ENCODE measurements at regions not wholly inside any gene's neighbourhood (a gene's known extent, or its start where the extent isn't known, plus 50 kb on each side); places are given as distances from the start of the nearest gene placed in this dataset.

DNA sequence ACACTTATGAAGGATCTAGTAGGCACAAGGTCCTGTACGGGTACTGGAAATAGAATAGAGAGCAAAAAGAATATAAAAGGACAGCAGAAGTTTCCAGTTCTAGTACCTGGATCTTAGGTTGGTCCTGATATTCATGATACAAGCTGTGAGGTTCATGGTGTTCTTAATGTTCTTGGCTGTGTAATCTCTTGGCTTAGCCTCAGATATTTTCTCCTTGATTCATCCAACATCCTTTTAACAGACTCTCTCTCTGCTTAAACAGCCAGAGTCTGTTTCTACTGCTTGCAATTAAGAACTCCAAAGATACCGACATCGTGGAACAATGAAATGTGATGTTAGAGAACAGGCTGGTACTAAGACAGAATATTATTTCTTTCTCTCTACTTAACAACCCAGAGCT is 49.9 kb downstream of the CNTN3 start:
- DNase-seq (ENCODE audit: low read depth in 2 of 2): no peak

GRCh38 chr3:74562558-74563269 is 51.7 kb downstream of the CNTN3 start:
- DNase-seq (ENCODE audit: low read depth in 2 of 2): no peak

GRCh38 chr3:74561881-74562280 is 52.6 kb downstream of the CNTN3 start:
- DNase-seq (ENCODE audit: low read depth in 2 of 2): no peak

GRCh38 chr3:74559261-74559660 is 55.2 kb downstream of the CNTN3 start:
- no peak for DNase-seq (ENCODE audit: low read depth in 2 of 2)

- no peak for DNase-seq (ENCODE audit: low read depth in 2 of 2)
Observed at GRCh38 chr3:74550686-74551085, 63.8 kb downstream of the CNTN3 start.

- DNase-seq (ENCODE audit: low read depth in 2 of 2): no peak
Observed at GRCh38 chr3:74546426-74546825, 68.0 kb downstream of the CNTN3 start.

GRCh38 chr3:74542441-74542840 is 72.0 kb downstream of the CNTN3 start:
- no peak for DNase-seq (ENCODE audit: low read depth in 2 of 2)

DNA sequence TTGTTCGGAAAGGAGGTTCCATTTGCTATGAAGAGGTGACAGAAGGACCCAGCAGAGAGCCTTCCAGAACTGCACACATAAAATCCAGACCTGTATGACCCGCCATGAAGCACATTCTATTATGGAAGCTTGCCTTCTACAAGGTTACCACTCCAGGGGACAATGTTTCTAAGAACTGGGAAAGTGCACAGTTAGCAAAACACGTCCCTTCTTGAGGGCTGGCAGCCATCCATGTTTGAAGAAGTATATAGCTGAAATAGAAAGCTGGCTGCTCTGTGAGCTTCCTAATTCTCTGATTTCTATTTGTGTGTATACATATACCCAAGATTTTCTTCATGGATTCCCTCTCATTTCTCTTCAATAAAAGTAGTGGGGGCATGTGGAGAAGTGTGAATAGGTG is 74.6 kb downstream of the CNTN3 start:
- DNase-seq (ENCODE audit: low read depth in 2 of 2): no peak

DNA sequence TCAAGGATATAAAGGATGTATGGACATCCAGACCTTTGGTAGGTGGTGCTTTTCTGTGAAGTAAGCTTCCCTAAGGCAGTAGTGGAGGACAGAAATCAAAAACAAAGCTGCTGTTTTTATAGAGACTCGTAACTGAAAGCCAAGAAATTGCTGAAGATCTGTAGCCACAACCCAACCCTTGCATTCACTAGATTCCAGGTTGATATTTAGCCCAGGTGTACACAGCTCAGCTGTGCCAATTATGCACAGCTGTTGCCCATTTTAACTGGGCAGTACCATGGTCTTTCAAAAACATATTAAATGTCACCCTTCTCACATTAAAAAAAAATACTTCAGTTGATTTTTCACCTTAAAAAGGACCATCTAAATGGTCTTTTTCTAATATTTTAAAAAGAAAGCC is 75.8 kb downstream of the CNTN3 start:
- no peak for DNase-seq (ENCODE audit: low read depth in 2 of 2)

- DNase-seq (ENCODE audit: low read depth in 2 of 2): no peak
Observed at GRCh38 chr3:74537857-74538256, 76.6 kb downstream of the CNTN3 start.

DNA sequence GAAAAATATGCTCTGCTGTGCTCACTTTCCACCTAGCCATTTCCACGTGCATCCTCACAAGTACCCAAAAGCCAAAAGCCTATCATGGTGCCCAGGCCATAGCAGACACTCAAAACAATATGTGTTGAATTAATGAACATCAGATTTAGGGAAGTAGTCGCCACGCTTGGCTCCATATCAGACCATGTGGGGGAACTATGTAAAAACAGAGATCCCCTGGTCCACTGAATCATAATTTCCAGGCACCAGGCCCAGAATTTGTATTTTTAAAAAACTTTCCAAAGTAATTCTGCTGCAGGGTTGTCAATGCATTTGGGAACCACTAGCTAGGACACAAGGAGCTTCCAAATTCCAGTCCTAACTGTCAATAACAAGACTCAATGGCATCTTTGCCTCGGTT is 77.3 kb downstream of the CNTN3 start:
- DNase-seq (ENCODE audit: low read depth in 2 of 2): no peak

GRCh38 chr3:74535281-74535680 is 79.2 kb downstream of the CNTN3 start:
- no peak for DNase-seq (ENCODE audit: low read depth in 2 of 2)

DNA sequence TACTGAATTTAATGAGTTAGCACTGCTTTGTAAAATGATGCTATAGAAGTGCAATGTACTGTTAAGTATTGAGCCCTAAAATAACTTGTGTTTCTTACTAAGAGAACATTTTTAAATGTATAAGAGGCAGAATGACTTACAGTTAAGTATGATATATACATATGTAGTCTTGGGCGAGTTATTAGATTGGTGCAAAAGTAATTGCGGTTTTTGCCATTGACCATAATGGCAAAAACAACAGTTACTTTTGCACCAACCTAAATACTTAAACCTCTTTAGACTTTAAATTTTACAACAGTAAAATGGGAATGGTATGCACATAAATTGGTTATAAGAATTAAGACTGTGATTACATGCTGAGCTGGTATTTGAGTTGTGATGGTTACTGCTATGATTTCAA is 79.8 kb downstream of the CNTN3 start:
- DNase-seq (ENCODE audit: low read depth in 2 of 2): no peak

DNA sequence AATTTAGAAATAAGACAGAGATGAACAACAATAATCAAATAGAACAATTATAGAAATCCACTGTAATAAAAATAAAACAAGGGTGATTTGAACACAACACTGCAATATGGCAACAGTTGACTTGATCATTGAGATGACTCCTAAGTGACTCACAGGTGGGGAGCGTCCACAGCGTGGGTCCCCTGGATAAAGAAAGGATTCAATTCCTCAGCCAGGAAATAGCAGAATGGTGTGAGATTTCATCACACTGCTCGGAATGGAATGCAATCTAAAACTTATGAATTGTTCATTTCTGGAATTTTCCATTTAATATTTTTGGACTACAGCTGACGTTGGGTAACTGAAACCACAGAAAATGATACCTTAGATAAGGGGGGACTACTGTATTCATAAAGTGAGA is 82.0 kb downstream of the CNTN3 start:
- DNase-seq (ENCODE audit: low read depth in 2 of 2): no peak

- DNase-seq (ENCODE audit: low read depth in 2 of 2): no peak
Observed at GRCh38 chr3:74531491-74531890, 83.0 kb downstream of the CNTN3 start.

DNA sequence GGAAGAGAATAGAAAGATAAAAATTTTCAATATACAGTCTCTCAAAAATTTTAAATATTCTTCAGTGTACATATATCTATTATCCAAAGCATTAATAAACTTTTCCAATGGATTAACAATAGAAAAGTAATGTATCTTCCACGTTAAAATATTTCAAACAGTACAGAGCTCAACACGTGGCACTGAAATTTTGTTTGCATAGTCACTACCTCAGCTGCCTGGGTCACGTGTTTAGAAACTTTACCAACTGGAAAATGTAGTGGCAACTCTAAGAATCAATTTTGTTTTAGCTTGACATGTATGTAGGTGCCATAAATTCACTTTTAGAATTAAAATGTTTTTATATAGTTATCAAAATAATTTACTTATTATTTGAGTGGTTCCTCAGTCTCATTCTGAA is 85.3 kb downstream of the CNTN3 start:
- no peak for DNase-seq (ENCODE audit: low read depth in 2 of 2)

- DNase-seq (ENCODE audit: low read depth in 2 of 2): no peak
Observed at GRCh38 chr3:74527566-74527965, 86.9 kb downstream of the CNTN3 start.

DNA sequence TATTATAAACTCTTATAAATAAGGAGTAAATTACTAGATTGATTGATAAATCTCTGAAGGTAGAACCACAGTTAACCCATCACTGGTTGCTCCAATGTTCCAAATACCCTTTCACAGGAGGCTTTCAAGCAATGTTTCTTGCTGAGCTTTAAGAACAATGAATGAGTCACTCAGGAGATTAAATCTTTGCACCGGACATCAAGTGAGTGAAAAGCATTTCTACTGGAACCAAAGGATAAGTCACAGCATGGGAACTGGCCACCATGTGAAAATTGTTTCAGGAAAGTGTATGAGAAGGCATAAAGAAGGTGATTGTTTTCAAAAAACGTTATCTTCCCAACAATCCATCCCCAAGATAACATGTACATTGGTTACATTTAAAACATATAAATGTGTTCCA is 90.6 kb downstream of the CNTN3 start:
- DNase-seq (ENCODE audit: low read depth in 2 of 2): no peak

GRCh38 chr3:74520895-74521294 is 93.6 kb downstream of the CNTN3 start:
- DNase-seq (ENCODE audit: low read depth in 2 of 2): no peak

- DNase-seq (ENCODE audit: low read depth in 2 of 2): no peak
Observed at GRCh38 chr3:74518610-74519009, 95.8 kb downstream of the CNTN3 start.

DNA sequence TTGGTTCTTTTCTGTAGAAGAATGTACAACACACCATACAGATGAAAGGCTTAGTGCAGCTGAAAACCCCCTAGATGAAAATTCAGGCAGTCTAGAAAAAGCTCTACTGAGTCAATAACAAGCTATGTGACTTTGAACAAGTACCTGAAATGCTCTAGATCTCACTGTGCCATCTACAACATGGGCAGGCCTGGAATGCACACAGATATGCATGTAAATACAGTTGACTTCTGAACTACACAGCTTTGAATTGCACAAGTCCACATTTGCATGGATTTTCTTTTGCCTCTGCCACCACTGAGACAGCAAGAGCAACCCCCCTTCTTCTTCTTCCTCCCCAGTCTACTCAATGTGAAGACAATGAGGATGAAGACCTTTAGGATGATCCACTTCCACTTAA is 98.4 kb downstream of the CNTN3 start:
- no peak for DNase-seq (ENCODE audit: low read depth in 2 of 2)

DNA sequence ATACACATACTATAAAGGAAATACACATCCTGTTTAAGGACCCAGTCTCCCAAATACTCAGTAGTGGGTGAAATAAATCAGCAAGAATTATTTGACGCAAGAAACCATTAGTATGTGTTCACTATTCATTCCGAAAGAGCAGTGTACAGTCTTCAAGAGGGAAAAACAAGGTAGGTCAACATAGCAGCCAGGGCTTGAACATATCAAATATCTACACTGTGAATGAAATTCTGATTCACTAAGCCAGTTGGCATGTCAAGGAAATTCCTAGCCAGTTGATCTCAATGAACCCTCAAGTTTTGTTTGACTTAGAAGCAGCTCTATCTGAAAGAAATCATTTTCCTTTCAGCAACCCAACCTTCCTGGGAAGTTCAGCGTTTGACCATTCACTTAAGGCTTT is 99.0 kb downstream of the CNTN3 start:
- DNase-seq (ENCODE audit: low read depth in 2 of 2): no peak

GRCh38 chr3:74511078-74511477 is 103.4 kb downstream of the CNTN3 start:
- no peak for DNase-seq (ENCODE audit: low read depth in 2 of 2)

DNA sequence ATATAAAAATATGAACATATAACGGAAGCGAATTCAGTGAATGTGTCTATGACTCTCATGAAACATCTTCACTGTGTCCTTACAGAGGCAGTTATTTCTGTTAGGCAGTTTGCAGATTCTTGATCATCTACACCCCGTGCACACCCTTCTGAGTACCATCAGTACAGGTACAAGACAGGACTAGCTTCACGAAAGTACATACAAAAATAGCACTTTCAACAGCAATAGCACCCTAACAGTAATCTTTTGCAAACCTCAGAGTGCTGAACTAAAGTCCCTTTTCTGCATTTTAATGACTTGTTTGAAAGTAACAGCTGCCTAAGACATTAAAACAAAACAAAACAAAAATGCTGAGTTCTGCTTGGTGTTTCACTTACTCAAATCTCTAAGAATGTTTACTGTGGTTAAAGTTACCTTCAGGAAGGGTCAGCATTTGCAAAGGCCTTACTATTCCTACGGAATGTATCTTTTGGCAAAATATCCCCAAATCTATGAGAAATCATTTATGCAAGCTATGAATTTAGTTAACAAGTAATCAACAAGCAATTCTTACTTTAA is 104.1 kb downstream of the CNTN3 start:
- DNase-seq (ENCODE audit: low read depth in 2 of 2): no peak
